ENCODE measurements at regions not wholly inside any gene's neighbourhood (a gene's known extent, or its start where the extent isn't known, plus 50 kb on each side); places are given as distances from the start of the nearest gene placed in this dataset.

DNA sequence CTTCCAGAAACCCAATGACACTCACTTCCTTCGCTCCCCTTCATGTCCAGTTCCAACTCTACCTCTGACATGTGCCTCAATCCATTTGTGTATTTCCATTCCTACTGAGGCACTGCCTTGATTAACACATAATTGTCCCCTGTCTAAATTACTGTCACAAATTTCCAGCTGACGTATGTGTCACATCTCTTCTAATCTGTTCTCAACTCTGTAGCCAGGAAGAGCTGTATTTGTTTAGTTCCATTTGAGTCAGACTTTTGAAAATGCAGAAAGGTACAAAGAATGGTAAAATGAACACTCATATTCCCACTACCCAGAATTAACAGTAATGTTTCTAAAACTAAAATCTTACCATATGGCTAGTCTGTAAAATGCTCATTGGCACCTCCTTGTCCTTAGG is 299.0 kb upstream of the GADL1 start:
- Histone ChIP-seq H3K4me3 (IDR thresholded peaks at IDR 0.05; ENCODE audit: insufficient read depth, low read depth, low read length) (no peak overlapping the region), H3K79me2 (ENCODE audit: insufficient read depth, low read depth) (no peaks in the 10 kb centered on the region), H3K4me2 (no peak overlapping the region), H3K9ac (no peak overlapping the region), H3K27ac (no peak overlapping the region), H3K27me3 (ENCODE audit: insufficient read depth, low read depth) (no peaks in the 10 kb centered on the region), H2AFZ (ENCODE audit: low read depth) (no peak overlapping the region), H4K20me1 (ENCODE audit: insufficient read depth) (no peaks in the 10 kb centered on the region), H3K4me1 (ENCODE audit: low read depth, poor library complexity, severe bottlenecking) (no peaks in the 10 kb centered on the region), H3K36me3 (ENCODE audit: insufficient read depth) (no peaks in the 10 kb centered on the region)
- no peak for TF ChIP-seq CTCF (conservative IDR thresholded peaks at IDR 0.05; ENCODE audit: low read depth, low read length)

- Histone ChIP-seq H3K27me3 (ENCODE audit: insufficient read depth, low read depth) (no peaks in the 10 kb centered on the region), H2AFZ (ENCODE audit: low read depth) (no peak overlapping the region), H3K4me3 (IDR thresholded peaks at IDR 0.05; ENCODE audit: insufficient read depth, low read depth, low read length) (no peak overlapping the region), H3K4me2 (no peak overlapping the region), H4K20me1 (ENCODE audit: insufficient read depth) (no peaks in the 10 kb centered on the region), H3K27ac (no peak overlapping the region), H3K9ac (no peak overlapping the region), H3K4me1 (ENCODE audit: low read depth, poor library complexity, severe bottlenecking) (no peaks in the 10 kb centered on the region), H3K79me2 (ENCODE audit: insufficient read depth, low read depth) (no peaks in the 10 kb centered on the region), H3K36me3 (ENCODE audit: insufficient read depth) (no peaks in the 10 kb centered on the region)
- no peak for TF ChIP-seq CTCF (conservative IDR thresholded peaks at IDR 0.05; ENCODE audit: low read depth, low read length)
Observed at GRCh38 chr3:31193871-31194270, 299.4 kb upstream of the GADL1 start.

GRCh38 chr3:31196261-31196660 is 301.8 kb upstream of the GADL1 start:
- Histone ChIP-seq H3K4me3 (IDR thresholded peaks at IDR 0.05; ENCODE audit: insufficient read depth, low read depth, low read length) (no peak overlapping the region), H3K27ac (no peak overlapping the region), H2AFZ (ENCODE audit: low read depth) (no peak overlapping the region), H4K20me1 (ENCODE audit: insufficient read depth) (no peaks in the 10 kb centered on the region), H3K79me2 (ENCODE audit: insufficient read depth, low read depth) (no peaks in the 10 kb centered on the region), H3K27me3 (ENCODE audit: insufficient read depth, low read depth) (no peaks in the 10 kb centered on the region), H3K4me2 (no peak overlapping the region), H3K36me3 (ENCODE audit: insufficient read depth) (no peaks in the 10 kb centered on the region), H3K4me1 (ENCODE audit: low read depth, poor library complexity, severe bottlenecking) (no peaks in the 10 kb centered on the region), H3K9ac (no peak overlapping the region)
- TF ChIP-seq CTCF (conservative IDR thresholded peaks at IDR 0.05; ENCODE audit: low read depth, low read length) = no peak

GRCh38 chr3:31196881-31197364 is 302.5 kb upstream of the GADL1 start:
- H4K20me1 ChIP-seq (ENCODE audit: insufficient read depth) = no peaks in the 10 kb centered on the region
- no peaks in the 10 kb centered on the region for H3K36me3 ChIP-seq (ENCODE audit: insufficient read depth)
- H3K79me2 ChIP-seq (ENCODE audit: insufficient read depth, low read depth) = no peaks in the 10 kb centered on the region
- no peak overlapping the region for H3K9ac ChIP-seq
- no peak overlapping the region for H3K4me2 ChIP-seq
- no peak overlapping the region for H2AFZ ChIP-seq (ENCODE audit: low read depth)
- TF ChIP-seq CTCF (conservative IDR thresholded peaks at IDR 0.05; ENCODE audit: low read depth, low read length) = no peak
- H3K27ac ChIP-seq = no peak overlapping the region
- H3K27me3 ChIP-seq (ENCODE audit: insufficient read depth, low read depth) = no peaks in the 10 kb centered on the region
- no peak overlapping the region for H3K4me3 ChIP-seq (IDR thresholded peaks at IDR 0.05; ENCODE audit: insufficient read depth, low read depth, low read length)
- no peaks in the 10 kb centered on the region for H3K4me1 ChIP-seq (ENCODE audit: low read depth, poor library complexity, severe bottlenecking)
